ENCODE measurements at regions not wholly inside any gene's neighbourhood (a gene's known extent, or its start where the extent isn't known, plus 50 kb on each side); places are given as distances from the start of the nearest gene placed in this dataset.

GRCh38 chr9:97755618-97756267 lies 58.6 kb upstream of the XPA start:
- no peak overlapping the region for H3K4me3 ChIP-seq (ENCODE audit: low read depth, low read length)
- no peak for TF ChIP-seq CTCF (conservative IDR thresholded peaks at IDR 0.05; ENCODE audit: low read depth, low read length)
- no peak for DNase-seq (ENCODE audit: low read depth)

- no peak overlapping the region for H3K4me3 ChIP-seq (ENCODE audit: low read depth, low read length)
- DNase-seq (ENCODE audit: low read depth): no peak
- TF ChIP-seq CTCF (conservative IDR thresholded peaks at IDR 0.05; ENCODE audit: low read depth, low read length): no peak
These were observed 59.9 kb upstream of the XPA start for GRCh38 chr9:97756991-97757390.

DNA sequence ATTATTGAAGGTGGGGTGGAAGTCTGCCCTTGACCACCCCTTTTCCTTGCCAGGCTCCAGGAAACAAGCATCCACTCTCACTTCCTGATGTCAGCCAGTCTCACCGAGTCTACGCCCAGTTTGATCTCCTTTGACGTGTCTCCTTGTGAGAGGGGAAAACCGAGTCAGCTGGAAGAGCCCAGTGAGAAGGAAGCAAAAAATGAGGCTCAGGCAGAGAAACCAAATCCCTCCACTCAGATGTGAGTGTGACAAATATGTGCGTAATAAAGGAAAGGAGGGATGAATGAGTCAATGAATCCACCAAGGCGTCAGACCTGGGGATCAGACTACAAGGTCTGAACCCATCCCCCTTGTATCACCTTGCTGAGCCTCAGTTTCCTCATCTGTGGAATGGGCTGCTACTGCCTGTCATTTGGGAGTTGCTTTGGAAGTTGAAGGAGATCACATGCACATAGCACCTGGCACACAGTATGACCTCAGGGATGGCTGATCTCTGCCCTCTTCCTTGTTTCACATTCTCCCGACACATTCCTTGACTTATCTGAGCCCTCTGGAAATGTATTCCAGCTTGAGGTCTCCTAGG lies 61.3 kb upstream of the XPA start:
- no peak for TF ChIP-seq CTCF (conservative IDR thresholded peaks at IDR 0.05; ENCODE audit: low read depth, low read length)
- no peak overlapping the region for H3K4me3 ChIP-seq (ENCODE audit: low read depth, low read length)
- DNase-seq (ENCODE audit: low read depth): no peak

GRCh38 chr9:97759581-97760288 lies 62.6 kb upstream of the XPA start:
- no peak for TF ChIP-seq CTCF (conservative IDR thresholded peaks at IDR 0.05; ENCODE audit: low read depth, low read length)
- H3K4me3 ChIP-seq (ENCODE audit: low read depth, low read length): no peak overlapping the region
- DNase-seq (ENCODE audit: low read depth): no peak

GRCh38 chr9:97761056-97761598 lies 64.0 kb upstream of the XPA start:
- TF ChIP-seq CTCF (conservative IDR thresholded peaks at IDR 0.05; ENCODE audit: low read depth, low read length): no peak
- no peak overlapping the region for H3K4me3 ChIP-seq (ENCODE audit: low read depth, low read length)
- DNase-seq (ENCODE audit: low read depth): no peak

DNA sequence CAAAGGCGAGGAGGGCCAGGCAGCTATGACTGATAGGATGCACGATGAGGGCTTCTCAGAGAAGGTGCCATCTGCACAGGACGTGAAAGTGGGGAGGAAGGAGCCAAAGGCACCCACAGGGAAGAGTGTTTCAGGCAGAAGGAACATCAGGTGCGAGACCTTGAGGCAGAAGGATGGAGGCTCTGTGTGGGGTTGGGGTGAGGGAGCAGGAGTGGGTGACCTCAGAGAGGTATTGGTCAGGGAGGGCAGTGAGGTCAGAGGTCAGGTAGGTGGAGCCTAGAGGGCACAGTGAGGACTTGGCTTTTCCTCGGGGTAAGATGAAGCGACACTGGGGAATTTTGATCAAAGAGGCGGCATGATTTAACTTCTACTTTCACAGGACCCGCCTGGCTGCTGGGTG lies 64.7 kb upstream of the XPA start:
- TF ChIP-seq CTCF (conservative IDR thresholded peaks at IDR 0.05; ENCODE audit: low read depth, low read length): no peak
- no peak for DNase-seq (ENCODE audit: low read depth)

More for the DNA sequence above, 64.7 kb upstream of the XPA start:
- H3K4me3 ChIP-seq (ENCODE audit: low read depth, low read length): no peak overlapping the region
